ENCODE measurements at regions not wholly inside any gene's neighbourhood (a gene's known extent, or its start where the extent isn't known, plus 50 kb on each side); places are given as distances from the start of the nearest gene placed in this dataset.

DNA sequence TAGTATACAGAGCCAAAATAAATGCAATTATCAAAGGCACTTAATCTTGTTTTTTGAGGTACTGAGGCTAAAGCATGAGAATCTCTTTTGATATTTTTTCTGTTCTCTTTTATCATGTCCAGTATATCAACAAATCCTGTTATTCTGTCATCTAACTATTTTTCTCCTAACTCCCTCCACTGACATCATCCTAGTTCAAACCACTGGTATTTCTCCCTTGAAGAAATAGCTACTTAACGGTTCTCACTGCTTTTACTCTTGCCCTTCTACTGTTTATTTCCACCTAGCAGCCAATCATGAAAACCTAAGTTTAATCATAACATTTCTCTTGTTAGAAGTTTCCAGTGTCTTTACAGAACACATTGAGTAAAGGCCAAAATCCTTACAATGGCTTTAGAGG lies 317.6 kb downstream of the GPD2 start:
- in situ Hi-C loops (cut with HindIII; ENCODE audit: low pct_ligation_motif_present, low sequenced_read_pairs) = no loop called here
- H3K27ac ChIP-seq = no peak overlapping the region
- no peak for TF ChIP-seq CTCF (IDR thresholded peaks at IDR 0.05; ENCODE audit: low read depth, low read length, missing control alignments)
- no peak overlapping the region for H3K4me3 ChIP-seq (ENCODE audit: low read depth, low read length)
- no peaks in the 10 kb centered on the region for H3K36me3 ChIP-seq (replicated peaks)
- no peaks in the 10 kb centered on the region for H3K27me3 ChIP-seq (replicated peaks)
- DNase-seq = no peak

GRCh38 chr2:156756516-156756915 lies 320.3 kb downstream of the GPD2 start:
- H3K27ac ChIP-seq = no peak overlapping the region
- TF ChIP-seq CTCF (IDR thresholded peaks at IDR 0.05; ENCODE audit: low read depth, low read length, missing control alignments) = no peak
- H3K36me3 ChIP-seq (replicated peaks) = no peaks in the 10 kb centered on the region
- H3K4me3 ChIP-seq (ENCODE audit: low read depth, low read length) = no peak overlapping the region
- in situ Hi-C loops (cut with HindIII; ENCODE audit: low pct_ligation_motif_present, low sequenced_read_pairs) = no loop called here
- H3K27me3 ChIP-seq (replicated peaks) = no peaks in the 10 kb centered on the region
- DNase-seq = no peak

GRCh38 chr2:156763174-156763573 lies 327.0 kb downstream of the GPD2 start:
- no peak overlapping the region for H3K4me3 ChIP-seq (ENCODE audit: low read depth, low read length)
- DNase-seq = no peak
- no peaks in the 10 kb centered on the region for H3K27me3 ChIP-seq (replicated peaks)
- in situ Hi-C loops (cut with HindIII; ENCODE audit: low pct_ligation_motif_present, low sequenced_read_pairs) = no loop called here
- no peak for TF ChIP-seq CTCF (IDR thresholded peaks at IDR 0.05; ENCODE audit: low read depth, low read length, missing control alignments)
- no peaks in the 10 kb centered on the region for H3K36me3 ChIP-seq (replicated peaks)
- no peak overlapping the region for H3K27ac ChIP-seq

DNA sequence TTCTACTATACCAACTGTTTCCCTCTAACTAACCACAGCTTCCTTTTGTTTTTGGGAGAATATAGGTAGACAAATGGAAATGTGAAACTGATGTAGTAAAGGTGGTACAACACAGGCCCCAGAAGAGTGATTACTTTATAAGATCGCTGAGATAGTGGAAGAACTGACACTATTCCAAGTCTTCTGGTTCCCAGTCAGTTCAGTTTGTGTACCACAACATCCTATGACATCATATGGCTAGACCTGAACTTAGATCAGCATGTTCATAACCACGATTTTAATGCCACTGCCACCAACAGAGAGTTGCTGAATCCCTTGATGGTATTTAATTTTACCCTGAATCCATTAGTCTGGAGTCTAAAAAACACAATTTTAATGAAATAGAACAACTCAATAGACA lies 328.9 kb downstream of the GPD2 start:
- Histone ChIP-seq H3K27ac (no peak overlapping the region), H3K4me3 (ENCODE audit: low read depth, low read length) (no peak overlapping the region), H3K27me3 (replicated peaks) (no peaks in the 10 kb centered on the region), H3K36me3 (replicated peaks) (no peaks in the 10 kb centered on the region)
- in situ Hi-C loops (cut with HindIII; ENCODE audit: low pct_ligation_motif_present, low sequenced_read_pairs) = no loop called here
- TF ChIP-seq CTCF (IDR thresholded peaks at IDR 0.05; ENCODE audit: low read depth, low read length, missing control alignments) = no peak
- no peak for DNase-seq

GRCh38 chr2:156765450-156765849 lies 329.3 kb downstream of the GPD2 start:
- DNase-seq = no peak
- H3K27ac ChIP-seq = no peak overlapping the region
- no peaks in the 10 kb centered on the region for H3K36me3 ChIP-seq (replicated peaks)
- in situ Hi-C loops (cut with HindIII; ENCODE audit: low pct_ligation_motif_present, low sequenced_read_pairs) = no loop called here
- TF ChIP-seq CTCF (IDR thresholded peaks at IDR 0.05; ENCODE audit: low read depth, low read length, missing control alignments) = no peak
- no peaks in the 10 kb centered on the region for H3K27me3 ChIP-seq (replicated peaks)
- H3K4me3 ChIP-seq (ENCODE audit: low read depth, low read length) = no peak overlapping the region

DNA sequence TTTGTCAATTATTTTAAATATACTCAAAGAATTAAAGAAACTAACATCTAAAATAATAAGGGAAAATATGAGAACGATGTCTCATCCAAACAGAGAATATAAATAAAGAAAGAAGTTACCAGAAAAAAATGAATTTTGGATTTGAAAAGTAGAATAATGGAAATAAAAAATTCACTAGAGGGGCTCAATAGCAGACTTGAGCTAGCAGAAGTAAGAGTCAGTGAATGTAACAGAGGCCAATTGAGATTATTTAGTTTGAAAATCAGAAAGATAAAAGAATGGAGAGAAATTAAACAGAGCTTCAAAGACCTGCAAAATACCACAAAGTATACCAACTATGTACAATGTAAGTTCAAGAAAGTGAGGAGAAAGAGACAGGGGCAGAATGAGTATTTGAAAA lies 333.6 kb downstream of the GPD2 start:
- Histone ChIP-seq H3K27ac (no peak overlapping the region), H3K27me3 (replicated peaks) (no peaks in the 10 kb centered on the region), H3K36me3 (replicated peaks) (no peaks in the 10 kb centered on the region), H3K4me3 (ENCODE audit: low read depth, low read length) (no peak overlapping the region)
- TF ChIP-seq CTCF (IDR thresholded peaks at IDR 0.05; ENCODE audit: low read depth, low read length, missing control alignments) = no peak
- DNase-seq = no peak
- in situ Hi-C loops (cut with HindIII; ENCODE audit: low pct_ligation_motif_present, low sequenced_read_pairs) = no loop called here

All from brain microvascular endothelial cell (primary cell).